Activated naive CD4-positive, alpha-beta T cell treated with anti-CD3 and anti-CD28 coated beads, Interleukin-2, amount 50 U/mL, for 24 hours (primary cell): ENCODE measurements at regions not wholly inside any gene's neighbourhood (a gene's known extent, or its start where the extent isn't known, plus 50 kb on each side); places are given as distances from the start of the nearest gene placed in this dataset.
"Not testable (repeated sequence)": the region's sequence is repeated elsewhere in the genome, so short reads cannot be mapped to it uniquely, and the experiment has no call there.

Source experiments
- H3K27ac Mint-ChIP-seq: one replicate; pipeline ENCODE4 v1.8.0; 2021; ENCODE audit warnings: mild to moderate bottlenecking, mixed read lengths
- H3K27me3 Mint-ChIP-seq: one replicate; pipeline ENCODE4 v1.8.0; 2021; ENCODE audit warnings: mixed read lengths
- H3K36me3 Mint-ChIP-seq: one replicate; pipeline ENCODE4 v1.8.0; 2021; ENCODE audit warnings: mixed read lengths
- H3K4me1 Mint-ChIP-seq: one replicate; pipeline ENCODE4 v1.8.0; 2021; ENCODE audit warnings: mixed read lengths
- H3K4me3 Mint-ChIP-seq: one replicate; pipeline ENCODE4 v1.8.0; 2021; ENCODE audit warnings: mild to moderate bottlenecking, mixed read lengths
- H3K9me3 Mint-ChIP-seq: one replicate; pipeline ENCODE4 v1.8.0; 2021; ENCODE audit warnings: mixed read lengths

GRCh38 chr14:86124328-86124727 lies 594.4 kb downstream of the FLRT2 start:
- no peak overlapping the region for H3K4me3 Mint-ChIP-seq
- no peaks in the 10 kb centered on the region for H3K27me3 Mint-ChIP-seq
- peaks cover 10% of the 10 kb centered on the region for H3K36me3 Mint-ChIP-seq
- H3K9me3 Mint-ChIP-seq = peaks cover 9% of the 10 kb centered on the region
- no peaks in the 10 kb centered on the region for H3K4me1 Mint-ChIP-seq
- H3K27ac Mint-ChIP-seq = no peak overlapping the region

GRCh38 chr14:86115972-86116371 lies 586.0 kb downstream of the FLRT2 start:
- peaks cover 12% of the 10 kb centered on the region for H3K9me3 Mint-ChIP-seq
- H3K4me1 Mint-ChIP-seq = no peaks in the 10 kb centered on the region
- no peak overlapping the region for H3K27ac Mint-ChIP-seq
- H3K4me3 Mint-ChIP-seq = no peak overlapping the region
- peaks cover 10% of the 10 kb centered on the region for H3K36me3 Mint-ChIP-seq
- no peaks in the 10 kb centered on the region for H3K27me3 Mint-ChIP-seq

GRCh38 chr14:86110871-86111270 lies 580.9 kb downstream of the FLRT2 start:
- H3K36me3 Mint-ChIP-seq, H3K9me3 Mint-ChIP-seq, H3K4me1 Mint-ChIP-seq, H3K27me3 Mint-ChIP-seq, H3K4me3 Mint-ChIP-seq, H3K27ac Mint-ChIP-seq: not testable (repeated sequence)

GRCh38 chr14:86104691-86105265 lies 574.8 kb downstream of the FLRT2 start:
- H3K27me3 Mint-ChIP-seq = no peaks in the 10 kb centered on the region
- H3K4me3 Mint-ChIP-seq = no peak overlapping the region
- no peaks in the 10 kb centered on the region for H3K4me1 Mint-ChIP-seq
- H3K9me3 Mint-ChIP-seq = peaks cover 7% of the 10 kb centered on the region
- no peak overlapping the region for H3K27ac Mint-ChIP-seq
- peaks cover 7% of the 10 kb centered on the region for H3K36me3 Mint-ChIP-seq

- Mint-ChIP-seq H3K9me3 (peaks cover 11% of the 10 kb centered on the region), H3K4me3 (no peak overlapping the region), H3K27me3 (no peaks in the 10 kb centered on the region), H3K27ac (no peak overlapping the region), H3K36me3 (peaks cover 12% of the 10 kb centered on the region), H3K4me1 (no peaks in the 10 kb centered on the region)
These were observed 564.6 kb downstream of the FLRT2 start for GRCh38 chr14:86094512-86094911.

- H3K4me3 Mint-ChIP-seq = no peak overlapping the region
- no peak overlapping the region for H3K27ac Mint-ChIP-seq
- no peaks in the 10 kb centered on the region for H3K27me3 Mint-ChIP-seq
- no peaks in the 10 kb centered on the region for H3K4me1 Mint-ChIP-seq
- peaks cover 10% of the 10 kb centered on the region for H3K36me3 Mint-ChIP-seq
- H3K9me3 Mint-ChIP-seq = peaks cover 11% of the 10 kb centered on the region
These were observed 561.9 kb downstream of the FLRT2 start for GRCh38 chr14:86091811-86092210.

GRCh38 chr14:86088156-86088555 lies 558.2 kb downstream of the FLRT2 start:
- Mint-ChIP-seq H3K27me3 (no peaks in the 10 kb centered on the region), H3K9me3 (peaks cover 11% of the 10 kb centered on the region), H3K4me3 (no peak overlapping the region)

GRCh38 chr14:86087377-86087776 lies 557.4 kb downstream of the FLRT2 start:
- H3K27ac Mint-ChIP-seq = no peak overlapping the region
- H3K36me3 Mint-ChIP-seq = peaks cover 3% of the 10 kb centered on the region
- peaks cover 5% of the 10 kb centered on the region for H3K4me1 Mint-ChIP-seq
- H3K4me3 Mint-ChIP-seq = no peak overlapping the region
- peaks cover 6% of the 10 kb centered on the region for H3K9me3 Mint-ChIP-seq
- H3K27me3 Mint-ChIP-seq = no peaks in the 10 kb centered on the region

More at GRCh38 chr14:86088156-86088555, 558.2 kb downstream of the FLRT2 start:
- Mint-ChIP-seq H3K27ac (no peak overlapping the region), H3K36me3 (peaks cover 5% of the 10 kb centered on the region), H3K4me1 (peaks cover 1% of the 10 kb centered on the region)

- Mint-ChIP-seq H3K4me3 (no peak overlapping the region), H3K9me3 (peaks cover 5% of the 10 kb centered on the region), H3K36me3 (peaks cover 5% of the 10 kb centered on the region), H3K27me3 (no peaks in the 10 kb centered on the region), H3K4me1 (peaks cover 5% of the 10 kb centered on the region), H3K27ac (no peak overlapping the region)
These were observed 557.0 kb downstream of the FLRT2 start for GRCh38 chr14:86086962-86087361.

- H3K4me3 Mint-ChIP-seq = no peak overlapping the region
- H3K4me1 Mint-ChIP-seq = peaks cover 5% of the 10 kb centered on the region
- H3K27me3 Mint-ChIP-seq = no peaks in the 10 kb centered on the region
- H3K36me3 Mint-ChIP-seq = peaks cover 11% of the 10 kb centered on the region
- H3K27ac Mint-ChIP-seq = no peak overlapping the region
- peaks cover 7% of the 10 kb centered on the region for H3K9me3 Mint-ChIP-seq
These were observed 554.2 kb downstream of the FLRT2 start for GRCh38 chr14:86084097-86084496.

- Mint-ChIP-seq H3K27ac (no peak overlapping the region), H3K4me1 (peaks cover 5% of the 10 kb centered on the region), H3K27me3 (no peaks in the 10 kb centered on the region), H3K4me3 (no peak overlapping the region), H3K36me3 (peaks cover 11% of the 10 kb centered on the region), H3K9me3 (peaks cover 7% of the 10 kb centered on the region)
These were observed 553.7 kb downstream of the FLRT2 start for GRCh38 chr14:86083616-86084015.

- peaks cover 7% of the 10 kb centered on the region for H3K36me3 Mint-ChIP-seq
- H3K4me3 Mint-ChIP-seq = no peak overlapping the region
- peaks cover 8% of the 10 kb centered on the region for H3K4me1 Mint-ChIP-seq
- no peaks in the 10 kb centered on the region for H3K9me3 Mint-ChIP-seq
- no peaks in the 10 kb centered on the region for H3K27me3 Mint-ChIP-seq
- H3K27ac Mint-ChIP-seq = no peak overlapping the region
These were observed 542.4 kb downstream of the FLRT2 start for GRCh38 chr14:86072116-86072894.

GRCh38 chr14:86066651-86067050 lies 536.7 kb downstream of the FLRT2 start:
- Mint-ChIP-seq H3K27ac (no peak overlapping the region), H3K36me3 (no peaks in the 10 kb centered on the region), H3K4me1 (no peaks in the 10 kb centered on the region), H3K27me3 (no peaks in the 10 kb centered on the region), H3K4me3 (no peak overlapping the region), H3K9me3 (no peaks in the 10 kb centered on the region)

GRCh38 chr14:86065407-86065806 lies 535.5 kb downstream of the FLRT2 start:
- Mint-ChIP-seq H3K9me3 (no peaks in the 10 kb centered on the region), H3K36me3 (no peaks in the 10 kb centered on the region), H3K4me1 (no peaks in the 10 kb centered on the region), H3K27ac (no peak overlapping the region), H3K27me3 (no peaks in the 10 kb centered on the region), H3K4me3 (no peak overlapping the region)

- H3K27me3 Mint-ChIP-seq, H3K4me3 Mint-ChIP-seq, H3K27ac Mint-ChIP-seq, H3K4me1 Mint-ChIP-seq, H3K9me3 Mint-ChIP-seq, H3K36me3 Mint-ChIP-seq: not testable (repeated sequence)
These were observed 534.7 kb downstream of the FLRT2 start for GRCh38 chr14:86064595-86064994.

GRCh38 chr14:86057018-86057667 lies 527.2 kb downstream of the FLRT2 start:
- H3K9me3 Mint-ChIP-seq = no peaks in the 10 kb centered on the region
- H3K36me3 Mint-ChIP-seq = no peaks in the 10 kb centered on the region
- peaks cover 8% of the 10 kb centered on the region for H3K4me1 Mint-ChIP-seq
- no peaks in the 10 kb centered on the region for H3K27me3 Mint-ChIP-seq
- H3K27ac Mint-ChIP-seq = no peak overlapping the region
- no peak overlapping the region for H3K4me3 Mint-ChIP-seq
